Stomach smooth muscle (tissue), 2 donors: ENCODE measurements at regions not wholly inside any gene's neighbourhood (a gene's known extent, or its start where the extent isn't known, plus 50 kb on each side); places are given as distances from the start of the nearest gene placed in this dataset.
"Not testable (repeated sequence)": the region's sequence is repeated elsewhere in the genome, so short reads cannot be mapped to it uniquely, and the experiment has no call there.

Experiments
- H3K27ac ChIP-seq: one replicate; pipeline ENCODE4 v1.7.0; 2013; ENCODE audit warnings: mild to moderate bottlenecking, low read length, inconsistent platforms
- H3K27me3 ChIP-seq, 2 donors: one replicate each; pipeline ENCODE4 v1.7.0; 2013; ENCODE audit warnings: low read length in 2 of 2; ENCODE audit not compliant: insufficient read depth in 2 of 2, control insufficient read depth in 1 of 2
- H3K36me3 ChIP-seq, 2 donors: one replicate each; pipeline ENCODE4 v1.7.0; 2013; ENCODE audit warnings: low read length in 2 of 2; ENCODE audit not compliant: control insufficient read depth in 2 of 2, insufficient read depth in 2 of 2
- H3K4me1 ChIP-seq: one replicate; pipeline ENCODE4 v1.7.0; 2013; ENCODE audit warnings: low read length; ENCODE audit not compliant: control insufficient read depth, insufficient read depth
- H3K4me3 ChIP-seq, 2 donors: one replicate each; pipeline ENCODE4 v1.7.0; 2013; ENCODE audit warnings: low read length in 2 of 2
- H3K9ac ChIP-seq, 2 donors: one replicate each; pipeline ENCODE4 v1.7.0; 2013; ENCODE audit warnings: low read length in 2 of 2, mild to moderate bottlenecking in 1 of 2
- H3K9me3 ChIP-seq, 2 donors: one replicate each; pipeline ENCODE4 v1.7.0; 2013; ENCODE audit warnings: low read length in 2 of 2; ENCODE audit not compliant: control insufficient read depth in 2 of 2
- donor health status: healthy.
- donor health status: Pancreatic carcinoma.

- H3K9me3 ChIP-seq, H3K9ac ChIP-seq, H3K27ac ChIP-seq, H3K4me1 ChIP-seq, H3K4me3 ChIP-seq, H3K36me3 ChIP-seq, H3K27me3 ChIP-seq: not testable (repeated sequence)
Observed at GRCh38 chrX:134045372-134045771, 60.0 kb upstream of the GPC3 start.

- H3K27me3 ChIP-seq, H3K27ac ChIP-seq, H3K9me3 ChIP-seq, H3K9ac ChIP-seq, H3K36me3 ChIP-seq, H3K4me3 ChIP-seq, H3K4me1 ChIP-seq: not testable (repeated sequence)
Observed at GRCh38 chrX:134067107-134067506, 81.7 kb upstream of the GPC3 start.

- H3K27me3 ChIP-seq, H3K4me3 ChIP-seq, H3K9ac ChIP-seq, H3K4me1 ChIP-seq, H3K27ac ChIP-seq, H3K9me3 ChIP-seq, H3K36me3 ChIP-seq: not testable (repeated sequence)
Observed at GRCh38 chrX:134071899-134072298, 86.5 kb upstream of the GPC3 start.

GRCh38 chrX:134073341-134073740, 87.9 kb upstream of the GPC3 start:
- no peak overlapping the region for H3K4me3 ChIP-seq
- no peaks in the 10 kb centered on the region for H3K9me3 ChIP-seq
- H3K9ac ChIP-seq = no peak overlapping the region
- H3K27ac ChIP-seq = no peak overlapping the region
- no peaks in the 10 kb centered on the region for H3K36me3 ChIP-seq
- no peaks in the 10 kb centered on the region for H3K4me1 ChIP-seq
- peaks cover 0 to 2% of the 10 kb centered on the region in 2 donors for H3K27me3 ChIP-seq

GRCh38 chrX:134074151-134074550, 88.8 kb upstream of the GPC3 start:
- Histone ChIP-seq H3K9me3 (no peaks in the 10 kb centered on the region), H3K4me3 (no peak overlapping the region), H3K4me1 (no peaks in the 10 kb centered on the region), H3K27ac (no peak overlapping the region), H3K36me3 (no peaks in the 10 kb centered on the region), H3K27me3 (peaks cover 0 to 2% of the 10 kb centered on the region in 2 donors), H3K9ac (no peak overlapping the region)

GRCh38 chrX:134075894-134076718, 90.7 kb upstream of the GPC3 start:
- Histone ChIP-seq H3K9ac (no peak overlapping the region), H3K27ac (no peak overlapping the region), H3K9me3 (no peaks in the 10 kb centered on the region), H3K4me3 (no peak overlapping the region), H3K36me3 (no peaks in the 10 kb centered on the region), H3K27me3 (no peaks in the 10 kb centered on the region), H3K4me1 (no peaks in the 10 kb centered on the region)

GRCh38 chrX:134095366-134095765, 110.0 kb upstream of the GPC3 start:
- Histone ChIP-seq H3K4me3 (no peak overlapping the region), H3K9ac (no peak overlapping the region), H3K9me3 (peaks cover 0 to 5% of the 10 kb centered on the region in 2 donors), H3K27ac (no peak overlapping the region), H3K4me1 (no peaks in the 10 kb centered on the region), H3K27me3 (peaks cover 0 to 6% of the 10 kb centered on the region in 2 donors), H3K36me3 (no peaks in the 10 kb centered on the region)

- Histone ChIP-seq H3K4me1 (no peaks in the 10 kb centered on the region), H3K36me3 (no peaks in the 10 kb centered on the region), H3K4me3 (no peak overlapping the region), H3K27ac (no peak overlapping the region), H3K27me3 (peaks cover 0 to 4% of the 10 kb centered on the region in 2 donors), H3K9ac (no peak overlapping the region), H3K9me3 (peaks cover 0 to 5% of the 10 kb centered on the region in 2 donors)
Observed at GRCh38 chrX:134101636-134102035, 116.2 kb upstream of the GPC3 start.

- Histone ChIP-seq H3K36me3 (no peaks in the 10 kb centered on the region), H3K27me3 (no peaks in the 10 kb centered on the region), H3K27ac (no peak overlapping the region), H3K4me3 (no peak overlapping the region), H3K9ac (no peak overlapping the region), H3K4me1 (no peaks in the 10 kb centered on the region), H3K9me3 (peaks cover 0 to 7% of the 10 kb centered on the region in 2 donors)
Observed at GRCh38 chrX:134115270-134115669, 121.7 kb upstream of the CCDC160 start.

GRCh38 chrX:134137341-134137740, 99.6 kb upstream of the CCDC160 start:
- H3K9ac ChIP-seq = no peak overlapping the region
- H3K27ac ChIP-seq = no peak overlapping the region
- peaks cover 0 to 5% of the 10 kb centered on the region in 2 donors for H3K27me3 ChIP-seq
- H3K4me3 ChIP-seq = no peak overlapping the region
- no peaks in the 10 kb centered on the region for H3K36me3 ChIP-seq
- H3K4me1 ChIP-seq = no peaks in the 10 kb centered on the region
- no peaks in the 10 kb centered on the region for H3K9me3 ChIP-seq

GRCh38 chrX:134139090-134139489, 97.9 kb upstream of the CCDC160 start:
- Histone ChIP-seq H3K9me3 (no peaks in the 10 kb centered on the region), H3K27me3 (peaks cover 0 to 7% of the 10 kb centered on the region in 2 donors), H3K4me3 (no peak overlapping the region), H3K27ac (no peak overlapping the region), H3K9ac (no peak overlapping the region), H3K36me3 (no peaks in the 10 kb centered on the region), H3K4me1 (no peaks in the 10 kb centered on the region)
